ENCODE measurements at regions not wholly inside any gene's neighbourhood (a gene's known extent, or its start where the extent isn't known, plus 50 kb on each side); places are given as distances from the start of the nearest gene placed in this dataset.

DNA sequence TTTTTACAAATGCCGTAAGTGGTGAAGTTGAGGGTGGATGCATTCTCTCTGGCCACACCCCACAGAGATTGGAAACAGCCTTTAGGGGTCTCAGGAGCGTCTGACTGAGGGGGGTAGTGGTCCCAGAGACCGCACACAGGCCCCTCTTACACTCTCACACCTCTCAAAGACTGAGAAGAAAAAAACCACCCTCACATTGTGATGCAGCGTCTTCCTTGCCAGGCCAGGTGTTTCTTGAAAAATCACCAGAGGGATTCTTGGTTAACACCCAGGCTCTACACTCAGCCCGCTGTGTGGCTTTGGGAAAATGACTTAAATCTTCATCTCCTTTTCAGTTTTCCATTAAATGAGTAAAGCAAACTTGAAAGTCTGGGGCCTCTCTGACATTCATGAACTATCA lies 115.8 kb upstream of the SPTLC3 start (continued):
- TF ChIP-seq, protein P1, sequence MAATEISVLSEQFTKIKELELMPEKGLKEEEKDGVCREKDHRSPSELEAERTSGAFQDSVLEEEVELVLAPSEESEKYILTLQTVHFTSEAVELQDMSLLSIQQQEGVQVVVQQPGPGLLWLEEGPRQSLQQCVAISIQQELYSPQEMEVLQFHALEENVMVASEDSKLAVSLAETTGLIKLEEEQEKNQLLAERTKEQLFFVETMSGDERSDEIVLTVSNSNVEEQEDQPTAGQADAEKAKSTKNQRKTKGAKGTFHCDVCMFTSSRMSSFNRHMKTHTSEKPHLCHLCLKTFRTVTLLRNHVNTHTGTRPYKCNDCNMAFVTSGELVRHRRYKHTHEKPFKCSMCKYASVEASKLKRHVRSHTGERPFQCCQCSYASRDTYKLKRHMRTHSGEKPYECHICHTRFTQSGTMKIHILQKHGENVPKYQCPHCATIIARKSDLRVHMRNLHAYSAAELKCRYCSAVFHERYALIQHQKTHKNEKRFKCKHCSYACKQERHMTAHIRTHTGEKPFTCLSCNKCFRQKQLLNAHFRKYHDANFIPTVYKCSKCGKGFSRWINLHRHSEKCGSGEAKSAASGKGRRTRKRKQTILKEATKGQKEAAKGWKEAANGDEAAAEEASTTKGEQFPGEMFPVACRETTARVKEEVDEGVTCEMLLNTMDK (IDR thresholded peaks at IDR 0.05; ENCODE audit: borderline replicate concordance, insufficient read depth, low read depth, low read length, poor library complexity, severe bottlenecking) = no peak
- no peak for TF ChIP-seq NFATC3 (IDR thresholded peaks at IDR 0.05)
- no peak for TF ChIP-seq NBN (IDR thresholded peaks at IDR 0.05; ENCODE audit: low read depth)

DNA sequence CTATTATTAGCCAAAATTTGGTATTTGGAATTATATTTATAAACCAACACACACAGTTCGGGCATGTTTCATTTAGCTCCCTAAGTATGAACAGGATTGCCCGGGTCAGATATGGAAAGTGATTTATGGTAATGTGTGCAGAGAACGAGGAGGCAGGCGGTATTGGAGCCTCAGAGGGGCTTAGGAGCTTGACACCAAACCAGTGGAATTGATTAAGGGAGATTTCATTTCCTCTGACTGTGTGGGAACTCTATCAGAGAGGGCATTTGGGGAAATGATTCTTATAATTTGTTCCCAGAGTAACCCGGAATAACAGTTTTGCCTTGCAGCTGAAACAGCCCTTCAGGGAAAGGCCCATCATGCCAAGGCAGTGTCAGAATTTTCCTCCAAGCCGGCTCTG lies 115.1 kb upstream of the SPTLC3 start:
- CTCF ChIA-PET (ENCODE audit: low intra/inter-chr PET ratio) = no interaction called here
- Histone ChIP-seq H3K4me3 (no peak overlapping the region), H3K9me1 (ENCODE audit: control insufficient read depth, insufficient read depth, low read length) (no peaks in the 10 kb centered on the region), H2AFZ (ENCODE audit: low read depth, low read length) (no peak overlapping the region), H4K20me1 (replicated peaks; ENCODE audit: control insufficient read depth, insufficient read depth, low read length) (no peaks in the 10 kb centered on the region), H3K9ac (ENCODE audit: insufficient read depth in 1 of 2, low read depth in 2 of 2, low read length in 2 of 2) (no peak overlapping the region), H3K36me3 (ENCODE audit: control insufficient read depth, insufficient read depth, low read length) (no peaks in the 10 kb centered on the region), H3K27me3 (ENCODE audit: control insufficient read depth in 2 of 2, insufficient read depth in 2 of 2, low read length in 2 of 2) (no peaks in the 10 kb centered on the region), H3K27ac (ENCODE audit: extremely low read depth, low read depth, low read length) (no peak overlapping the region), H3K4me2 (ENCODE audit: insufficient read depth, low read length) (no peak overlapping the region), H3K79me2 (ENCODE audit: control insufficient read depth, insufficient read depth, low read length) (no peaks in the 10 kb centered on the region), H3K9me3 (replicated peaks; ENCODE audit: control insufficient read depth, insufficient read depth, low read depth, low read length) (no peaks in the 10 kb centered on the region), H3K4me1 (replicated peaks in 1 of 2; ENCODE audit: control insufficient read depth in 2 of 2, insufficient read depth in 2 of 2, low read length in 2 of 2) (no peaks in the 10 kb centered on the region)
- DNase-seq (ENCODE audit: extremely low read depth in 1 of 4, low spot score in 3 of 4) (no peak), ATAC-seq (no peak), FAIRE-seq (no peak)
- no TSS peak for BruUV-seq (replicated peaks)
- intact Hi-C loops (cut with micrococcal nuclease) = no loop called here
- POLR2A ChIA-PET = no interaction called here
- WGBS (ENCODE audit: insufficient coverage, low coverage, missing lambda C conversion rate) = 3% methylated on average over 5 of the region's 6 CpGs
- in situ Hi-C loops (cut with MboI) = no loop called here
- TF ChIP-seq ETV5 (CRISPR knock-in tag; IDR thresholded peaks at IDR 0.05; ENCODE audit: low read depth) (no peak), CBX5 (IDR thresholded peaks at IDR 0.05; ENCODE audit: borderline replicate concordance, low read depth) (no peak), ATF7 (IDR thresholded peaks at IDR 0.05) (no peak), SLC30A9 (CRISPR knock-in tag; IDR thresholded peaks at IDR 0.05) (no peak), GABPA (tag; conservative IDR thresholded peaks at IDR 0.05; ENCODE audit: low read depth) (no peak)
- TF ChIP-seq, protein P2, sequence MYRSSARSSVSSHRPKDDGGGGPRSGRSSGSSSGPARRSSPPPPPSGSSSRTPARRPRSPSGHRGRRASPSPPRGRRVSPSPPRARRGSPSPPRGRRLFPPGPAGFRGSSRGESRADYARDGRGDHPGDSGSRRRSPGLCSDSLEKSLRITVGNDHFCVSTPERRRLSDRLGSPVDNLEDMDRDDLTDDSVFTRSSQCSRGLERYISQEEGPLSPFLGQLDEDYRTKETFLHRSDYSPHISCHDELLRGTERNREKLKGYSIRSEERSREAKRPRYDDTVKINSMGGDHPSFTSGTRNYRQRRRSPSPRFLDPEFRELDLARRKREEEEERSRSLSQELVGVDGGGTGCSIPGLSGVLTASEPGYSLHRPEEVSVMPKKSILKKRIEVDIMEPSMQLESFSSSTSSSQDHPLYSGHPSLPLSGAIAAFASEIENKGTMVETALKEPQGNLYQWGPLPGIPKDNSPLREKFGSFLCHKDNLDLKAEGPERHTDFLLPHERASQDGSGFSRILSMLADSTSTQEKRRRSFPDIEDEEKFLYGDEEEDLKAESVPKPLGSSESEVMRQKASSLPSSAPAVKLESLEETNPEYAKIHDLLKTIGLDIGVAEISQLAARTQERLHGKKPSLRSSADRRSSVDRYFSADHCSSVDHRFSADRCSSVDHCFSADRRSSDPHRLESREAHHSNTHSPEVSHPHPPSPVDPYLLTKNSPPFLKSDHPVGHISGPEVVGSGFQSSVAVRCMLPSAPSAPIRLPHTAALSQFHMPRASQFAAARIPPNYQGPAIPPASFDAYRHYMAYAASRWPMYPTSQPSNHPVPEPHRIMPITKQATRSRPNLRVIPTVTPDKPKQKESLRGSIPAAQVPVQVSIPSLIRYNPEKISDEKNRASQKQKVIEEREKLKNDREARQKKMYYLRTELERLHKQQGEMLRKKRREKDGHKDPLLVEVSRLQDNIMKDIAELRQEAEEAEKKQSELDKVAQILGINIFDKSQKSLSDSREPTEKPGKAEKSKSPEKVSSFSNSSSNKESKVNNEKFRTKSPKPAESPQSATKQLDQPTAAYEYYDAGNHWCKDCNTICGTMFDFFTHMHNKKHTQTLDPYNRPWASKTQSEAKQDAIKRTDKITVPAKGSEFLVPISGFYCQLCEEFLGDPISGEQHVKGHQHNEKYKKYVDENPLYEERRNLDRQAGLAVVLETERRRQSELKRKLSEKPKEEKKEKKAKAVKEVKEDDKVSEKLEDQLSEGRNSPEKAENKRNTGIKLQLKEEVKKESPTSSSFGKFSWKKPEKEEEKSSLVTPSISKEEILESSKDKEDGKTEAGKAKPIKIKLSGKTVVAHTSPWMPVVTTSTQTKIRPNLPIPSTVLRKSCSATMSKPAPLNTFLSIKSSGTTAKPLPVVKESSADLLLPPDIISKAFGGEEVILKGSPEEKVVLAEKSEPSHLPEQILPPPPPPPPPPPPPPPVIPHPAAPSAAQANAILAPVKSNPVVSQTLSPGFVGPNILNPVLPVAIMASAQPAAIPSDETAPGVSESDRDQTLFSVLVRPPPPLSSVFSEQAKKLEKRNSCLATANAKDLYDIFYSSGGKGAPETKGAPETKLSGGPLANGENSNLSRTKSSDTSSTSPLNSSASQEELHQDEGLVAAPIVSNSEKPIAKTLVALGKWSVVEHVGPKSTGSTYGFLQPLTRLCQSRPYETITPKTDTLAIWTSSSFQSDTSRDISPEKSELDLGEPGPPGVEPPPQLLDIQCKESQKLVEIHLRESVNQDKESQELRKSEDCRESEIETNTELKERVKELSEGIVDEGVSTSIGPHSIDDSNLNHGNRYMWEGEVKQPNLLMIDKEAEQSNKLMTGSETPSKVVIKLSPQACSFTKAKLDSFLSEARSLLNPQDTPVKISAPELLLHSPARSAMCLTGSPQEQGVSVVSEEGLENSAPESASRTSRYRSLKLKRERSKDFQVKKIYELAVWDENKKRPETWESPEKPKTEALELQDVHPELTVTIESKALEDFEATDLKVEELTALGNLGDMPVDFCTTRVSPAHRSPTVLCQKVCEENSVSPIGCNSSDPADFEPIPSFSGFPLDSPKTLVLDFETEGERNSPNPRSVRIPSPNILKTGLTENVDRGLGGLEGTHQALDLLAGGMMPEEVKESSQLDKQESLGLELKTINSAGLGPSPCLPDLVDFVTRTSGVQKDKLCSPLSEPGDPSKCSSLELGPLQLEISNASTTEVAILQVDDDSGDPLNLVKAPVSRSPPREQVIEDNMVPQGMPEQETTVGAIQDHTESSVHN (IDR thresholded peaks at IDR 0.05; ENCODE audit: borderline replicate concordance in 1 of 2, low read depth in 1 of 2) = no peak
- TF ChIP-seq, protein P3, sequence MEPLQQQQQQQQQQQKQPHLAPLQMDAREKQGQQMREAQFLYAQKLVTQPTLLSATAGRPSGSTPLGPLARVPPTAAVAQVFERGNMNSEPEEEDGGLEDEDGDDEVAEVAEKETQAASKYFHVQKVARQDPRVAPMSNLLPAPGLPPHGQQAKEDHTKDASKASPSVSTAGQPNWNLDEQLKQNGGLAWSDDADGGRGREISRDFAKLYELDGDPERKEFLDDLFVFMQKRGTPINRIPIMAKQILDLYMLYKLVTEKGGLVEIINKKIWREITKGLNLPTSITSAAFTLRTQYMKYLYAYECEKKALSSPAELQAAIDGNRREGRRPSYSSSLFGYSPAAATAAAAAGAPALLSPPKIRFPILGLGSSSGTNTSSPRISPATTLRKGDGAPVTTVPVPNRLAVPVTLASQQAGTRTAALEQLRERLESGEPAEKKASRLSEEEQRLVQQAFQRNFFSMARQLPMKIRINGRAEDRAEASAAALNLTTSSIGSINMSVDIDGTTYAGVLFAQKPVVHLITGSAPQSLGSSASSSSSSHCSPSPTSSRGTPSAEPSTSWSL (CRISPR knock-in tag; IDR thresholded peaks at IDR 0.05; ENCODE audit: borderline replicate concordance) = no peak
